Smooth muscle cell (in vitro differentiated cells): ENCODE measurements at regions not wholly inside any gene's neighbourhood (a gene's known extent, or its start where the extent isn't known, plus 50 kb on each side); places are given as distances from the start of the nearest gene placed in this dataset.

ENCODE experiments used
- DNase-seq: peaks from one replicate; lab custom pipeline; 2025; ENCODE audit not compliant: unreplicated experiment; lab: John Stamatoyannopoulos, UW
- H2AFZ ChIP-seq: fragments of 200-600 bp; sonication (generic); 2 replicates; pipeline ENCODE4 v1.6.0; 2016; ENCODE audit warnings: antibody characterized with exemption, low read depth, mild to moderate bottlenecking
- H3F3A ChIP-seq: fragments of 200-600 bp; sonication (generic); 2 replicates; pipeline ENCODE4 v1.6.0; 2017; ENCODE audit warnings: antibody characterized with exemption, low read depth
- H3K27ac ChIP-seq: fragments of 200-600 bp; sonication (generic); 2 replicates; pipeline ENCODE4 v1.5.1; 2016; ENCODE audit warnings: low read depth, mild to moderate bottlenecking
- H3K27me3 ChIP-seq: fragments of 200-600 bp; sonication (generic); 2 replicates; pipeline ENCODE4 v1.6.1; 2016; ENCODE audit warnings: low read depth, mild to moderate bottlenecking
- H3K36me3 ChIP-seq: fragments of 200-600 bp; sonication (generic); 2 replicates; pipeline ENCODE4 v1.5.1; 2016; ENCODE audit warnings: low read depth
- H3K4me1 ChIP-seq: fragments of 200-600 bp; sonication (generic); 2 replicates; pipeline ENCODE4 v1.5.1; 2016; ENCODE audit warnings: low read depth
- H3K4me2 ChIP-seq: fragments of 200-600 bp; sonication (generic); 2 replicates; pipeline ENCODE4 v1.6.0; 2016; ENCODE audit warnings: mild to moderate bottlenecking
- H3K4me3 ChIP-seq: fragments of 200-600 bp; sonication (generic); 2 replicates; pipeline ENCODE4 v1.5.1; 2016; ENCODE audit warnings: mild to moderate bottlenecking
- H3K79me2 ChIP-seq: fragments of 200-600 bp; sonication (generic); 2 replicates; pipeline ENCODE4 v1.6.0; 2016; ENCODE audit warnings: low read depth, mild to moderate bottlenecking
- H3K9ac ChIP-seq: fragments of 200-600 bp; sonication (generic); 2 replicates; pipeline ENCODE4 v1.6.0; 2016; ENCODE audit warnings: low read depth
- H3K9me3 ChIP-seq: fragments of 200-600 bp; sonication (generic); replicated peaks from 2 replicates; pipeline ENCODE4 v1.5.1; 2016; ENCODE audit warnings: low read depth
- H4K20me1 ChIP-seq: fragments of 200-600 bp; sonication (generic); 2 replicates; pipeline ENCODE4 v1.6.0; 2016; ENCODE audit warnings: low read depth
- CTCF ChIP-seq: fragments of 200-600 bp; sonication (generic); IDR thresholded peaks from 2 replicates; pipeline ENCODE4 v1.5.1; 2017; ENCODE audit warnings: borderline replicate concordance, mild to moderate bottlenecking, antibody characterized with exemption; ENCODE audit not compliant: insufficient read depth, poor library complexity, severe bottlenecking
- WGBS: methylation state at CpG from one replicate; pipeline ENCODE4 v1.1.7; 2016; ENCODE audit warnings: low lambda C conversion rate; 5-methylcytosine and 5-hydroxymethylcytosine counted together

DNA sequence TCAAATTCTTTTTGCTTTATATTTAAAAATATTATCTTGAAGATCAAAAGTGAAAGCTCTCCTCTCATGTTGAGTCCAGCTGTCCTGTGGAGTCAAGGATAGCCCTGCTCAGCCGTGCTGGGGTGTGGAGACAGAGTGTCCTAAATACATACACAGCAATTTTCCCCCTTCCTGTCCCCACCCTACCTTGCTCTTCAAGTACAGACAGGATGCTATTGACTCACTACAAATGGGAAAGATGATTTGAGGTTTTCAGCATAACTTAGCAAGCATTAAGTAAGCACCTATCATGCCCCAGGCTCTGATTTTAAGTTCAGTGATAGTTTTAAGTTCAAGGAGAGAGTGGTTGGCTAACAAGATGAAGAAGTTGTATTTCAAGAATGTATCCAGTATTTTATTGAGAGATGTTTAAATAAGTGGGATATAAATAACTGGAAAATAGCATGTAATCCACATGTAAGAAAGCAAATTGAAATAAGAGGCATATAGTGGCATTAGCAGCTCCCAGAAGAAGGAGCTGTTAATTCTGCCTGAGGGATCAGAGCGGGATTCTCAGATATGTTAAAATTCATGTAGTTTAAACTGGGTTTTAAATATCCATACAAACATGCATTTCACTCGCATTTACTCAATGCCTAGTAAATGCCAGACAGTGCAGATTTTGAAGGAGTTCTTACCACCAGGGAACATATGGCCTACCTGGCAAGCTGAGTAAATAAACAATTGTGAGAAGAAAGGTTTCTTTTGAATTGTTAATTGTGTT is 183.5 kb upstream of the ANKFN1 start:
- H3K27ac ChIP-seq, result no peak overlapping the region
- H4K20me1 ChIP-seq, result no peaks in the 10 kb centered on the region
- no peaks in the 10 kb centered on the region for H3K27me3 ChIP-seq
- TF ChIP-seq CTCF, result no peak
- no peaks in the 10 kb centered on the region for H3F3A ChIP-seq
- no peaks in the 10 kb centered on the region for H3K4me1 ChIP-seq
- H3K79me2 ChIP-seq, result no peaks in the 10 kb centered on the region
- no peaks in the 10 kb centered on the region for H3K9me3 ChIP-seq
- no peak overlapping the region for H2AFZ ChIP-seq
- no peak for DNase-seq
- H3K4me2 ChIP-seq, result no peak overlapping the region
- H3K4me3 ChIP-seq, result no peak overlapping the region
- H3K36me3 ChIP-seq, result no peaks in the 10 kb centered on the region
- 73% methylated on average over 3 of the region's 3 CpGs for WGBS
- no peak overlapping the region for H3K9ac ChIP-seq

DNA sequence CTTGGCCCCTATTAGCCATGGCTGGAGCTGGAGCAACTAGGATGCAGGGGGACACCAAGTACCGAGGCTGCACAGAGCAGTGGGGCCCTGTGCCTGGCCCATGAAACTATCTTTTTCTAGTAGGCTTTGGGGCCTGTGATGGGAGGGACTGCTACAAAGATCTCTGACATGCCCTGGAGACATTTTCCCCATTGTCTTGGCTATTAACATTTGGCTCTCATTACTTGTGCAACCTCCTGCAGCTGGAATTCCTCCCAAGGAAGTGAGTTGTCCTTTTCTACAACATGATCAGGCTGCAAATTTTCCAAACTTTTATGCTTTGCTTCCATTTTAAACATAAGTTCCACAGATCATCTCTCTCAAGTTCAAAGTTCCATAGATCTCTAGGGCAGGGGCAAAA is 174.7 kb upstream of the ANKFN1 start:
- H3K36me3 ChIP-seq, result no peaks in the 10 kb centered on the region
- no peak overlapping the region for H3K27ac ChIP-seq
- H4K20me1 ChIP-seq, result no peaks in the 10 kb centered on the region
- TF ChIP-seq CTCF, result no peak
- H3K9ac ChIP-seq, result no peak overlapping the region
- no peaks in the 10 kb centered on the region for H3K79me2 ChIP-seq
- H3K27me3 ChIP-seq, result no peaks in the 10 kb centered on the region
- H3K9me3 ChIP-seq, result no peaks in the 10 kb centered on the region
- H3K4me1 ChIP-seq, result no peaks in the 10 kb centered on the region
- no peak overlapping the region for H3K4me3 ChIP-seq
- no peaks in the 10 kb centered on the region for H3F3A ChIP-seq
- H2AFZ ChIP-seq, result no peak overlapping the region
- H3K4me2 ChIP-seq, result no peak overlapping the region
- no peak for DNase-seq
- 96% methylated on average over 1 of the region's 1 CpG for WGBS

DNA sequence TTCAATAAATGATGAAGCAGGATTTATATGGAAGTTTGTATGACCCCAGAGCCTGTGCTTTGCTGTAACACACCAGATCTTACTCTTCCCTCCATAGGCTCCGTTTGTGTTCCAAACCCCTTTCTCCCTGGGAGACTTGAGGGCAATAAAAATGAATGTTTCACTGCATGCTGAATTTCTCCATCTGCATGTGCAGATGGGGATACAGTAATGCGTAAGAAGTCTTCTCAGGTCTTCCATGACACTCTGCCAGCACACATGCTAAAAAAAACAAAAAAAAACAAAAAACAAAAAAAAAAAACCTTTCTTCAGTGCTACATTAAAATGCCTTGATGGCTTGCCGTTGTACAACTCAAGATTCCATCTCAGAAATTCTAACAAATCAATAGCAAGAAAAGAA is 170.2 kb upstream of the ANKFN1 start:
- no peaks in the 10 kb centered on the region for H3K79me2 ChIP-seq
- H3K4me3 ChIP-seq, result no peak overlapping the region
- no peak overlapping the region for H3K27ac ChIP-seq
- DNase-seq, result no peak
- no peak overlapping the region for H3K4me2 ChIP-seq
- no peaks in the 10 kb centered on the region for H3K36me3 ChIP-seq
- H3K4me1 ChIP-seq, result no peaks in the 10 kb centered on the region
- H3K27me3 ChIP-seq, result no peaks in the 10 kb centered on the region
- H4K20me1 ChIP-seq, result no peaks in the 10 kb centered on the region
- 85% methylated on average over 3 of the region's 3 CpGs for WGBS
- no peak overlapping the region for H3K9ac ChIP-seq
- no peaks in the 10 kb centered on the region for H3F3A ChIP-seq
- H3K9me3 ChIP-seq, result no peaks in the 10 kb centered on the region
- TF ChIP-seq CTCF, result no peak
- H2AFZ ChIP-seq, result no peak overlapping the region

- H3K27ac ChIP-seq, result no peak overlapping the region
These were observed 166.5 kb upstream of the ANKFN1 start for GRCh38 chr17:55986817-55987216.

More at GRCh38 chr17:55986817-55987216, 166.5 kb upstream of the ANKFN1 start:
- Histone ChIP-seq H3K4me1 (no peaks in the 10 kb centered on the region), H3K79me2 (no peaks in the 10 kb centered on the region), H3F3A (no peaks in the 10 kb centered on the region), H2AFZ (no peak overlapping the region), H3K4me3 (no peak overlapping the region), H3K9me3 (no peaks in the 10 kb centered on the region), H4K20me1 (no peaks in the 10 kb centered on the region), H3K36me3 (no peaks in the 10 kb centered on the region), H3K9ac (no peak overlapping the region), H3K4me2 (no peak overlapping the region), H3K27me3 (peaks cover 5% of the 10 kb centered on the region)
- WGBS, result 86% methylated on average over 4 of the region's 4 CpGs
- TF ChIP-seq CTCF, result no peak
- DNase-seq, result no peak
